Daoy (cell line): ENCODE measurements at regions not wholly inside any gene's neighbourhood (a gene's known extent, or its start where the extent isn't known, plus 50 kb on each side); places are given as distances from the start of the nearest gene placed in this dataset.
A peak's percentile ranks its signal among the peaks of the same experiment; 100 is the strongest.
"Not testable (repeated sequence)": the region's sequence is repeated elsewhere in the genome, so short reads cannot be mapped to it uniquely, and the experiment has no call there.

Experiments
- DNase-seq: peaks from one replicate; pipeline ENCODE4 v3.0.0-alpha.2; 2015; ENCODE audit warnings: low read depth

DNA sequence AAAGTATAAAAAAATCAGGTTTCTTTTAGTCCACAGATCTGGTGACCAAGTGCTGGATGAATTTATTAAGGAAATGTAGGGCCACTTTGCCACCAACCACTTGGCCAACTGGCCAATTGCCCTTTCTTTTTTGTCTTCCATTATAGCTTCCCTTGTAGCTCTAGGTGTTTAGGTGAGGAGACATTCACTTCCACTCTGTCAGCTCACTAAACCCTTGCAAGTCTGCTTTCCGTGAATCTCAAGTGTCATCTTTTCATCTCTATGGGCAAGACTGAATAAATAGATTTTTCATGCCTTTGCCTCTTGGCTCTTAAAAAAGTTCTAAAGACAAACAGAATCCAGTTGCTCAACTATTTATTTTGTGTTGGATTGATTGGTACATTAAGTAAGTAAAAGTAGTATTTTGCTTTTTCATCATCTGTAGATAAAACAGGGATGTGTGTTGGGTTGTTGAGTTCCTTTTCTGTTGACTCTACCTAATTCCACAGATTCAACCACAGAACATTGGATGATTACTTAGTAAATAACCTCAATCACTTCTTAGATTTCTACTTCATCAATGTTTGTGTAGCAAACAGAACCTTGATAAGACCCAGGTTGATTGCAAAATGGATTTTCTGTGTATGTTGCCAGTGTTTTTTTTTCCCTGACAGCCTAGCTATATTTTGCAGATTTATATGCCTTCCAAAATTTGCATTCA, 68.1 kb upstream of the GRXCR1 start:
- no peak for DNase-seq

DNA sequence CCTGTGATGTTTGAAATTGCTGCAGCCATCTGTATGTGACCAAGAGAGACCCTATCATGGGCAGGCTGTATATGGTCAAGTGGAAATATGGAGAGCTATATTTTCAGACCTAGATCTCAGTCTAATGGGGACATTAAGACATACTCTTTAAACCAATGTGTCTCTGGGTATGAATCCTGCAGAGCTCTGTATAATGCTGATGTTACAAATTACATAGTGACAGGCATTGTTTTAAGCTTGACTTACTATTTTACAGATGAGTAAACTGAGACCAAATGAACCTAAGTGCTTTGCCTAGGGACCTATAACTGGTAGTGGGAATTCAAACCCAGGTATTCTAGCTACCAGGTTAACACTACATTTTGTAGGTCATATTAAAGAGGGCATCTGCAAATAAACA, 71.3 kb upstream of the GRXCR1 start:
- DNase-seq: no peak

DNA sequence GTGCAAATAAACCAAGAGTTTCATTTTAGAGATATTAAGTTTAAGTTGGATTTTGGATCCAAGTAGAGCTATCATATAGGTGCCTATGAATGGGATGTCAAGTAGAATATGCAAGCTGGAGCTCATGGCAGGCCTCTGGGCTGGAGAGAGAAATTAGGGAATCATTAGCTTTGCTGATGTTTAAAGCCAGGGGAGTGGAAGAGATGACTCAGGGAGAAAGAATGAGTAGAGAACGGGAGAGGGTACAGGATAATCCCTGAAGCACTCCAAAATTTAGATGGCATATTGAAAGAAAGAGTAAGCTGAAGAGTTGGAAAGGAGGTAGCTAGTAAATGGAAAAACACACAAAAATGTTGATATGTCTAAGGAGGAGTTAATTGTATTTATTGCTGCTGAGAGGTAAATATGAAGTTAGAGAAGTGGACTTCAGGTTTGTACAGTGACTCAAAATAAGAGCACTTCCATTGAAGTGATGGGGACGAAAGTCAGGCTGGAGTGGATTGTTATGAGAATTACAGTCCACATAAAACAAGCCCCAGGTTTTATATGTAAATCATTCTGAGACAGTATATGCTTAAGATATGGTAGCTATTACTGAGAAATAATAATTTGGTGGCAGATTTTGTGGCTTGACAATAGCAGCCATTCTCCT, 72.5 kb upstream of the GRXCR1 start:
- DNase-seq: no peak

DNA sequence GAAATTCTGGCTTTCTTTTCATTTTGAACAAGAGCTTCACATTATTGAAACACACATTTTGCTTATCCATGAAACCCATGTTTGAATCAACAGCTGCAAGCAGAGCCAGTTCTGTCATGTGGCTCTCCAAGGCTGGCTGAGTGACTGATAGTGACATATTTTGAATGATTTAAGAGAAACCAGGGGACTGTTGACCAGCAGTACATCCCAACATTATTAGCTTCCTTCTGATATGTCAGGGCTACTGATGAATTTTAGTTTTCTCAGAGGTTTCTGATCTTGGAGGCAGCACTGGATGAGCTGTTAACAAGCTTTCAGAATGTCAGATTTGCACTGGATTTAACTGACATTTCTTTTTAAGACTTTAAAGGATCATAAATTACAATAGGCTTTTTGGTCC, 74.6 kb upstream of the GRXCR1 start:
- no peak for DNase-seq

DNA sequence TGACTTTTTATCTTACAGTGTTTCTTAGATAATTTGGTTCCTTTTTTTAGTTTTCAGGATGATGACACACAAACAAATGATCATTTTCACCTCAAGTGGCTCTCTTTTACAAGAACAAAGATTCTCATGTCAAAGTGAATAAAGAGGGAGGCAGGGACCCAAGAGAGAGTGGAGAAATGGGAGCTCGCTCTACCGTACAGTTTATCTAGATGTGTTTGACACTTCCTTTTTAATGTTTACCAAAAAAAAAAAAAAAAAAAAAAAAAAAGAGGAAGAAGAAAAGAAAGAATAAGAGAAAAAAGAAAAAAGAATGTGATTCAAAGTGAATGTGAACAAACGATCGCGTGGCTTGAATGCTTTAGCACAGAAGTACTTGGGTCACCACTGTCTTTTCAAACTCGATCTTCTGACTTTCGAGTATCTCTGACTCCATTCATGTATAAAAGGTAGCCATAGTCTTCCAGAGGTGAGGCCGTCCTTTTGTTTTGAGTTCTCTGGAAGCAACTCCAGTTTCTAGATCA, 75.6 kb upstream of the GRXCR1 start:
- DNase-seq: no peak

DNA sequence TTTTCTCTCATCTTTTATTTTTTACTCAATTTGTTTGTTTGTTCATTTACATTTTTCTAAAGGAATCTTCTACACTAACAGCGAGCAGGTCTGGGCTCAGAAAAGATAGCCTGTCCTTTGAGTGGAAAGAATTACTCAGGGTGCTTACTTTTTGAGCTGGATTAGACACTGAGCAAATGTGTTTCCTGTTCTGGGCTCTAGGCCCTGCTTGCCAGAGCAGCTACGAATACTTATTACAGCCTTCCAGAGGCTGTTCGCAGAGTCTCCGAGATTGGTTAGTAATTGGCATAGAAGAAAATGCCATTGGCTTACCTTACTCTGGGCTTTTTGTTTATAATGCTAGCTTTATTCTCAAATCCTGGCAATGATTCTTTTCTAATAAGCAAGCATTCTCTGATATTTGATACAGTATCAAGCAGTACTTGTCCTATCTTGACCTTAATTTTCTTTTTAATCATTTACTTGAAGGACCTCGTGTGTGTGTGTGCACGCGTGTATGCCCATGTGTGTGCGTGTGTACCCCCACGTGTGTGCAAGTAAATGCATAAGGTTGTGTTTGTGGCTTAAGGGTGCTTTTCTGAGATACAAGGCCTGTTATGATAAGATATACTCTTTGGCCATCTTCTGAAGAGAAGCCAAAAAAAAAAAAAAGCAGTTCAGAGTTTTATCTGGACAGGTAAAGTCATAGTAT, 76.2 kb upstream of the GRXCR1 start:
- DNase-seq: no peak

DNA sequence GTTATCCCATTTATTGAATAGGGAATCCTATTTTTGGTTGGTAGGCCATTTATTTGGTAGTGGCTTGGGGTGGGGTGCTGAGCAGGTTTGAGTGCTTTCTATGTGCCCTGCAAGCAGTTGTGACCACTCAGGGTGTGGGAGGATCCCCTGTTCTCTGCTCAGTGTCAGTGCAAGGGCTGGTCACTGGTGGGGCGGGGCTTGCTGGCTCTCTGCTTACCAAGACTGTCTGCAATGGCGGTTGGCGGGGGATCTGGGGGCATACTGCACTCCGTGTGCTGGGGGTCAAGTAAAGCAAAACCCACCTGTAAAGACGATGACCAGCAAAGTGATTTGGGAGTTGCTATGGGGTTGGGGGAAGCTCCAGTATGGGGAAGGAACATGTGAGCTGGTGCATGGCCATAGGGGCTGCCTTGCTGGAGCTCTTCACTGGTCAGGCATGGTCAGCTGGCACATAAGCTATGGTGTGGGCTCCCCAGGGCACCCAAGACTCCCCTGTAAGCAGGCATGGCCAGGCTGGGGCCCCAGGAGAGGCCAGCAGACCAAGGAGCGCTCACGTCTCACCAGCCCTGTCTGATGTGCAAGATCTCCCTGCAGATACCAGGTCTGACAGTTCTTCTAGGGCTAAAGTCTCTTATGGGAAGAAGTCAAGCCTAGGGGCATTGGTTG, 83.0 kb upstream of the GRXCR1 start:
- DNase-seq: no peak

DNA sequence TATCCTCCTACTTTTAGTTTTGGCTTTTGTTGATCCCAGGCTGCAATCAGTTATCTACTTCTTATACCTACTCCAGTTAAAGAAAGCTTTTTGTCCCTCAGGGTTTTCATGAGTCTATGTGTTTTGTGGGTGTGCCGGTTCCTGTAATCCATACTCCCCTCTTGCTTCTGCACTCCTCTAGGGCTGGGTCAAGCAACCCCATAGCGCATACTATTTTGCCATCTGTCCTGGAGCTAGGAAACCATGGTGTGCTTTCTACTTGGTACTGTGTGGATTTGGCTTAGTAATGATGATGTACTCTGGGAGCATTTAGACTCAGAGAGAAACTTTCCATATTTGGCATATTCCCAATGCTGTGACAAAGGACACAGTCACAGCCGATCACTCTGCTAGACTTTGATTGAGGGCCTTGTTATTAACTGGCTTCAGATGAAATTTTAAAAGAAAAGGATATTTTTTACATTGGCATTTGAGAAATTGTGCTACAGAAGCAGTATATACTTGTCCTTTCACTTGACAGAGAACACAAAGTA, 86.1 kb upstream of the GRXCR1 start:
- no peak for DNase-seq

DNA sequence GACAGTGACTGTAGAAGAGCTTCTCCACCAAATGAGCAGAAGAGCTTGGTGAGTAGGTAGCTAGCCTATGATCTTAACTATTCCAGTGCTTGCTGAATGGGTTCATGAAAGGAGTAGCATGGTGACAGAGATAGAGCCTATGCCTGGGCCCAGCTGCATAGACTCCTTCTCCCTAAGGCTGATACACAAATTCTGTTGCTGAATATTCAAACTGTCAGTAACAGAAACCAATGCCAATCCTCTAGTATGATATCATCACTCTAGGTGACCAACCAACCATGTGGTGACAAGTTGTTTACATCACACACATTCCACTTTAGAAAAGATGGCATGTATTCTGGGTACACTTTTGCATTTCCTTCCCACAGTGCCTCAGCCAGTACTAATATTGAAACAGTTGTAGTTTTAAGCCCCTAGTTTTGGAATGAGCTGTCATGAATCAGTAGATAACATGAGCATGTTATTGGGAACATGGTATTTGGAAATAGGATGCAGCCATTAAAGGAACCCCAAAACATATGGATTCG, 103.4 kb upstream of the GRXCR1 start:
- no peak for DNase-seq

DNA sequence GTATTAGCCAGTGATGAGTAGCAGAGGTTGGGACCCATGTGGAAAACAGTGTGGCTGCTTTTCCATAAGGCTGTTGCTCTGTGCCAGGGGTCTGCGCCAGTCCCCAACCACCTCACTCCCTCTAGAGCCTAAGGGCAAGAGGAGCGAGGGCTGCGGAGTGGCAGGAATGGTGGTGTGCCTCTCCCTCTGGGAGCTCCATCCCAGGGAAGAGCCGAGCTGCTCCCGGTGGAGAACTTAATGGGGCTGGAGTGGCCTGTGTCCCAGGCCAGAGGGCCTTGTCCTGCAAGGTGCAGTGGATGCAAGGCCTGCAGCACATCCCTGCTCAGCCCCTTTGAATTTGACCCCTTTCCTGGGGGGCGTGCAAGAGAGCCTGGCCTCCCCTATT, 105.4 kb upstream of the GRXCR1 start:
- DNase-seq: no peak

DNA sequence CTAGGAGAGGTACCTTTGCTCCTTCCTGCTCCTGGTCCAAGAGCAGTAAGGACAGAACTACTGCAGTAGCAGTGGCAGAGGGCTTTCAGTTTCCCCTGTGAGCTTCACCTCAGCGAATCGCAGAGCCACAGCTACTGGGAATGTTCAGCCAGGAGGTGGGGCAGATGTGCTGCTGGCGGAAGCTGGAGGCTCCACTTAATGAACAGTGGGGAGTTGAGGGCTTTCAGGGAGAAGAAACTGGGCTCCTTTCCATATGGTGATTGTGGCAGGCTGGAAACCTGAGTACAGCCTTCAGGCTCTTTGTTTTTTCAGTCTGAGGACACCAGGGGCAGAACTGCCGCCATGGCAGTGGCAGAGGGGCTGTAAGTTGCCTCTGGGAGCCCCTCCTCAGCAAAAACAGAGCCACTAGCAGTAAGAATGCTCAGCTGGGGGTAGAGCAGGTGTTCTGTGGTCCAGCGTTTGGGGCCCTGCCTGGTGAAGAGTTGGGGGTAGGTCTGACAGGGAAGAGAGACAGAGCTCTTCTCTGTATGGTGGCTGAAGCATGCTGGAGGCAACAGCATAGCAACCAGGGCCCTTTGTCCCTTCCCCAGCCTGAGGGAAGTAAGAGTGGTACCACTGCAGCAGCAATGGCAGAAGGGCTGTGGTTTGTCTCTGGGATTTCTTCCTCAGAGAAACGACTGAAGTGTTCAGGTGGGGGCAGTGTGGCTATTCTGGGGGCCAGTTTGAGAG, 106.0 kb upstream of the GRXCR1 start:
- peak; percentile 41 for DNase-seq

DNA sequence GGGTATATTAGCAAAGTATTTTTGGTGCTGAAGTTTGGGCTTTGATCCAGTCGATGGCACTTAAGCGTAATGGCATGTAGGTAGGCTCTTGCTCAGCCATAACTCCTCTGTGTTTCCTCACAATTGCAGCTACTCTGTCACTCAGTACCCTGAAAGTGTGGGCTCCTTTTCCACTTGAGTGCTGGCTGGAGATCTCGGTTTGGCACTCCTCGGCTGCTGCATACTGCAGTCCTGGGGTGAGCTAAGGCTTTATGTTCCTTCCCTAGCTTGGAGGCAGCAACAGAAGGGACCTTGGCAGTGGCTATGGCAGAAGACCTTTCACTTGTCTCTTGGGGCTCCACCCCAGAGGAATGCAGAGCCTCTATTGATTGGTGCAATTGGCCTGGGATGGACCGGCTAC, 106.7 kb upstream of the GRXCR1 start:
- DNase-seq: no peak

DNA sequence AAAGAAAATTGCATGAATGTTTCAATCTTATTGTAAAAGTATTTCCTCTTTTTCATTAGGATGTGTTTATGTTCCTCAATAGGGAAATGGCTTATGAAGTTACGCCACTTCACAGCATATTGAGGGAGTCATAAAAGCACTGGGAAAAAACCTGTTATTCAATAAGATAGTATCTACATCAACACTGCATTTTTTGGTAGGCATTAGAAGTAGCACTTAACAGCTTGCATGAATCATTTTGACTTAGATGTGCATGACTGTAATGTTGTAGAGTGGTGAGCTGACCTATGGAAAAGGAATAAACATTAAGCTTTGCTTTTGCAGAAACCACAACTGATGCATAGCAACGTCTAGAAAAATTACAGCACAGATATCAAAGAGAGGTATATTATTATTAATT, 111.2 kb upstream of the GRXCR1 start:
- DNase-seq: no peak

DNA sequence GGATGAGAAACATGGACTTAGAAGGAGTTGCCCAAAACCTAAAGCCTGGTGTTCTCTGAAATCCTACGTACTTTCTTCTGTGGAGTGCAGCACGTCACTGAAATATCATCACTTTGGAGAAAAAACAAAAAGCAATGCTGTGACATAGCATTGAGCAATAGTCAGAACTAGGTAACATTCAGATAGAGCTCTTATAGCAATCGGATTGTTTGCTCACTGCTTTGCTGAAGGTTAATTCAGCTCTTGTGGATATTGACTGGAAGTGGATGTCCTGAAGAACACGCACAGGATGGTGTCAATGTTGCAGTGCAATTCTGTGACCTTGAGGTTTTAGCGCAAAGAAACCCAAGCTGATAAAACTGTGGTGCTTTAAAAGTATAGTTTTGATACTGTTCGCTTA, 114.2 kb upstream of the GRXCR1 start:
- DNase-seq: no peak

DNA sequence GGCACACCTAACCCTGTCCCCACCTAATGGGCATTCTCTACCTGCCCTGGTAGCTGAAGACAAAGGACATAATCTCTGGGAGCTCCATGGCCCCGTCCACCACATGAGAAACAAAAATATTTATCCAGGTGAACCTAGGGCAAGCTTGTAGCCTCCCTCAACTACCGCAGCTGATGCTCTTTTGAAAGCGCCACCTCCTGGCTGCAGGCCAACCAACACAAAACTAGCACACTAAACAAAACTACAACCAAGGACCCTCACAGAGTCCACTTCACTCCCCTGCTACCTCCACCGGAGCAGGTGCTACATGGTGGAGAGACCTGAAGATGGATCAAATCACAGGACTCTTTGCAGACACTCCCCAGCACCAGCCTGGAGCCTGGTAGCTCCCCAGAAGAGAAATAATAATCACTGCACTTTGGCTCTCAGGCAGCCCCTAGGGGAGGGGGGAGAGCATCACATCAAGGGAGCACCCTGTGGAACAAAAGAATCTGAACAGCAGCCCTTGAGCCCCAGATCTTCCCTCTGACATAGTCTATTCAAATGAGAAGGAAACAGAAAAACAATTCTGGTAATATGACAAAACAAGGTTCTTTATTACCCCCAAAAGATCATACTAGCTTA, 111.3 kb upstream of the ATP8A1 start:
- no peak for DNase-seq

DNA sequence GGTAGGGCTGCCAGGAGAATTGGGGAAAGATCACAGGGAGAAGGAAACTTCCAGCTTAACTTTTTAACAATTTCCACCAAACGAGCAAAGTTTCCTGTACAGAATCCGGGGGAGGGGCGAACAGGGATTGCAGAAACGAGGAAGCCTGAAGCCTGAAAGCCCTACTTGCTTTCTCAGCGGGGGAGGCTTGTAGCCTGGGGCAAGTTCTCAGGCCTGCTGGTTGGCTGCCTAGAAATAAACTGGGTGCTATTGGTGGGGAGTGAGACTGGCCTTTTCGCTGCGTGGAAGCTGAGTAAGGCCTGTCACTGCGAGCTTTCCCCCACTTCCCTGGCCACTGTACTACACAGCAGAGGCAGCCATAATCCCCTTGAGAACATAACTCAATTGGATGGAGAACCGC, 110.8 kb upstream of the ATP8A1 start:
- DNase-seq: peak; percentile 9

DNA sequence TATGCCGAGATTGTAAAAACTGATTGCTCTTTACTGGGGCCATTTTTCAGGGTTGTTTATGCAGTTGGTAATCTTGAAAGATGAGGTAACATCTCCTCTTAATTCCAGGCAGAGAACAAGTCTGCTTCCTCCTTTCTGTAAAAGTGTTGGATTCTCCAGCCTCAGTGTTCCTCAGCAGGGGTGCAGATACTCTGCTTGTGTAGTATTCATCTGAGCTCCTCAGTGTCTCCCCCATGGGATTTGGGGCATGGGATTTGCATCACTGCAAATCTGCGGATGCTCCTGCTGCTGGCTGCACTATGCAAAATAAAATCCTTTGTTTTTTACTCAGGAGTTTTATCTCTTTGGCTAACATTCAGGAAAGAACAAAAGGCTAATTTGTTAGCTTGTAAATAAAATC, 104.9 kb upstream of the ATP8A1 start:
- no peak for DNase-seq

DNA sequence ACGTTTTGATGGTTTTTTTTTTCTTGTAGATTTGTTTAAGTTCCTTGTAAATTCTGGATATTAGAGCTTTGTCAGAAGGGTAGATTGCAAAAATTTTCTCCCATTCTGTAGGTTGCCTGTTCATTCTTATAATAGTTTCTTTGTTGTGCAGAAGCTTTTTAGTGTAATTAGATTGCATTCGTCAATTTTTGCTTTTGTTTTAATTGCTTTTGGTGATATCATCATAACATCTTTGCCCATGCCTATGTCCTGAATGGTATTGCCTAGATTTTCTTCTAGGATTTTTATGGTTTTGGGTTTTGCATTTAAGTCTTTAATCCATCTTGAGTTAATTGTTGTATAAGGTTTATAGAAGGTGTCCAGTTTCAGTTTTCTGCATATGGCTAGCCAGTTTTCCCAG, 98.1 kb upstream of the ATP8A1 start:
- DNase-seq: not testable (repeated sequence)

DNA sequence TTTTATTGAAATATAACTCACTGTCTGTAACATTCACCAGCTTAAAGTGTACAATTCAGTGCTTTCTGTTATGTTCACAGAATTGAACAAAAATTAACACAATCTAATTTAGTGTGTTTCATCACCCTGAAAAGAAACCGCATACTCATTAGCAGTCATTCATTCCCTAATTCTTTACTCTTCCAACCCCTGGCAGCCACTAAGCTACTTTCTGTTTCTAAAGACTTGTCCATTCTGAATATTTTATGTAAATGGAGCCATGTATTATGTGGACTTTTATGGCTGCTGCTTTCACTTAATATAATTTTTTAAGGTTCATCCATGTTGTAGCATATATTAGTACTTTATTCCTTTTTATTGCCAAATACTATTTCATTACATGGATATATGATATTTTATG, 94.7 kb upstream of the ATP8A1 start:
- DNase-seq: no peak

DNA sequence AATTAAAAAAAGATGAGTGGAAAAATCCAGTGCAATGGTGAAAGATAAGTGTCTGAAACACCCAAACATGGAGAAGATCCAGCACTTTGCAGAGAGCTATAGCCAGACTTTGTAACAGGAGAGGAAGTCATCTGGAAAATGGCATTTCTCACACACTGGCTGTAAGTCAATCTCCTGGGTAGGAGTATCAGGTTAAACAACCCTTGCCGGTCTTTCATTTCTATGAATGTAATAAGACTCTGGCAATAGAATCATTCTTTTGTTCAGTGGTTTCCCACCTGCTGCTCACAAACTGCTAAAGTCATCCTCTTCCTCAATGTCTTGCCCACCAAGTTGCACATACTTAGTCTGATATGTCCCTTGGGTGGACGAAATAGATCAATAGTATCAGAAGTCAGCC, 94.0 kb upstream of the ATP8A1 start:
- DNase-seq: no peak

DNA sequence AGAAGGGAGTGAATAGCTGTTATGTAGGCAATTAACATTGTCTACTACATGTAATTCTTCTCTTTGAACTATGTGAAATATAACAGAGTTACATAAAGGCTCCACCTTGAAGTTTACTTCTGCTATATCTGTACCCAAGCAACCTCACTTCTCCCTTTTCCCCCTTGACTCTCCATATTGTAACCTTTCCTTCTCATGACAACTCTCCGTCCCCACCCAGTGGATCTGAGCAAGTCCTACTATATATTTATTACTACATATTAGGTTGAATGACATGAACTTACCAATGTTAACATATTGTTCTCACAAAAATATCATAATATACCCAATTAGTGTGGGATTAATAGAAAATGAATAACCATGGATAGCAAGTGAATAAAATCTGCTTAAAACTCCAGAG, 93.2 kb upstream of the ATP8A1 start:
- DNase-seq: no peak
